ENCODE measurements at regions not wholly inside any gene's neighbourhood (a gene's known extent, or its start where the extent isn't known, plus 50 kb on each side); places are given as distances from the start of the nearest gene placed in this dataset.

DNA sequence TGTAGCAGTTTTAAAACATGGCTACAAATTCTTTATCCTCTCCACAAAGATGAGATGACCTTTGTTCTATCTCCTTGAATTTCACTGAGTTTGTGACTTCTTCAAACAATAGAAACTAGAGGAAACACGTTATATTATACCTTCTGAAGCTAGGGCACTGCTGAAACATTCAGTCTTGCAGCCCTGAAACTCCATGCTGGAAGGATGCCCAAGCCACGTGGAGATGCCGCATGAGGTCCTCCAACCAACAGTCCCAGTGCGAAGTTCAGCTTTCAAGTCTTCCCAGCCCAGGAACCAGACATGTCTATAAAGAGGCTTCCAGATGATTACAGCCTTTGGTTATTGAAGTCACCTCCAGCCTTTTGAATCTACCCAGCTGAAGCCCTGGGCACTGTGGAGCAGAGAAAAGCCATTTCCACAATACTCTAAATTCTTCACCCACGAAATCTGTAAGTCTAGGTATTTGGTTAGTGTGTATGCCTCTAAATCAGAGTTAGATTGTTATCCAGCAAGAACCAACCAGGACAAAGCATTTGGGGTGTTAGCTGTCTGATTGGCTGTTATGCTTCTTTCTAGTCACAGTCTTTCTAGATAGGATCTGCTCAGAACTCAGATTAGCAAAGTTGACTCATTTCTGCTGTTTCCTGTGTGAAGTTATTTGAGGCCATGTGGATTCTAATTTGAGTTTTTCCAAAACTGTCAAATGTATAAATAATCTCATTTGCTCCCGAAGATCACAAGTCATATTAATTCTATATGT lies 186.5 kb upstream of the TMEM72 start:
- Histone ChIP-seq H3K27ac (ENCODE audit: low read length) (no peak overlapping the region), H3K9me3 (ENCODE audit: control insufficient read depth in 1 of 2, low read length in 2 of 2) (no peaks in the 10 kb centered on the region), H3K4me3 (ENCODE audit: low read depth in 1 of 2, low read length in 2 of 2) (no peak overlapping the region), H3K27me3 (ENCODE audit: low read depth, low read length) (no peaks in the 10 kb centered on the region), H3K36me3 (ENCODE audit: control insufficient read depth in 1 of 2, insufficient read depth in 2 of 2, low read length in 2 of 2) (no peaks in the 10 kb centered on the region), H3K4me1 (ENCODE audit: control insufficient read depth in 1 of 2, insufficient read depth in 2 of 2, low read length in 2 of 2) (peaks cover 6 to 7% of the 10 kb centered on the region in 2 donors)

DNA sequence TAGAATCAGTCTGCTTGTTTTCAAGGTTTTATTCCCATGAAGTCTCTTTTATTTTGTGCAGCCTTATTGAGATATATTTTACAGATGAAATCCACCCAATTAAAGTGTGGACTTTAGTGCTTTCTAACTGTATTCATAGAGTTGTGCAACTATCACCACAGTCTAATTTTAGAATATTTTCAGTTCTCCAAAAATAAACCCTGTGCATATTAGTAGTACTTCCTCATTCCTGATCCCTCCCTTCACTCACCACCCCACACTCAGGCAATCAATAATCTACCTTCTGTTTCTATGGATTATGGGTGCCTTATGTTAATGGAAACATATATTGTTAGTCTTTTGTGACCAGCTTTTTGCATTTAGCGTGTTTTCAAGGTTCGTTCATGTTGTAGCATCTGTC lies 185.7 kb upstream of the TMEM72 start:
- H3K4me3 ChIP-seq (ENCODE audit: low read depth in 1 of 2, low read length in 2 of 2), result no peak overlapping the region

DNA sequence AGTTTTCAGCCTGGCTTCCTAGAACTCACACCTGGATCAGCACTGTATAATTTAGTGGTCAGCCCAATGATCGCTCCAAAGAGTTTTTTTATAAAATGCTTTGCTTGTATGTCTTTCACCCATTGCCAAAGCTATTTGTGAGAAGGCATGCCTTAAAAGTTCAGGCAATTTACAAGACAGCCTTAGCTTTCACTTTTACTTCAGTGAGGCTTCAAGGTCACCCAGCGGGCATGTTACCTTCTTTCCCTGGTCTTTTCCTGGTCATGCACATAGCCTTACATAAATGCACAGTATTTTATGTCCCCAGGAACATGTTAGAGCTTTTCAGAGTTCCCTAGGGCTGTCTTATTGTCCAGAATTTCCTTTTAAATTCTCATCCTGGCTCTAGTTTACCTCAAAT lies 179.9 kb upstream of the TMEM72 start:
- Histone ChIP-seq H3K36me3 (ENCODE audit: control insufficient read depth in 1 of 2, insufficient read depth in 2 of 2, low read length in 2 of 2) (no peaks in the 10 kb centered on the region), H3K9me3 (ENCODE audit: control insufficient read depth in 1 of 2, low read length in 2 of 2) (no peaks in the 10 kb centered on the region), H3K27ac (ENCODE audit: low read length) (no peak overlapping the region), H3K4me1 (ENCODE audit: control insufficient read depth in 1 of 2, insufficient read depth in 2 of 2, low read length in 2 of 2) (no peaks in the 10 kb centered on the region), H3K4me3 (ENCODE audit: low read depth in 1 of 2, low read length in 2 of 2) (no peak overlapping the region), H3K27me3 (ENCODE audit: low read depth, low read length) (no peaks in the 10 kb centered on the region)

More for the DNA sequence above, 185.7 kb upstream of the TMEM72 start:
- Histone ChIP-seq H3K9me3 (ENCODE audit: control insufficient read depth in 1 of 2, low read length in 2 of 2) (no peaks in the 10 kb centered on the region), H3K27me3 (ENCODE audit: low read depth, low read length) (no peaks in the 10 kb centered on the region), H3K4me1 (ENCODE audit: control insufficient read depth in 1 of 2, insufficient read depth in 2 of 2, low read length in 2 of 2) (peaks cover 6 to 7% of the 10 kb centered on the region in 2 donors), H3K27ac (ENCODE audit: low read length) (no peak overlapping the region), H3K36me3 (ENCODE audit: control insufficient read depth in 1 of 2, insufficient read depth in 2 of 2, low read length in 2 of 2) (no peaks in the 10 kb centered on the region)

DNA sequence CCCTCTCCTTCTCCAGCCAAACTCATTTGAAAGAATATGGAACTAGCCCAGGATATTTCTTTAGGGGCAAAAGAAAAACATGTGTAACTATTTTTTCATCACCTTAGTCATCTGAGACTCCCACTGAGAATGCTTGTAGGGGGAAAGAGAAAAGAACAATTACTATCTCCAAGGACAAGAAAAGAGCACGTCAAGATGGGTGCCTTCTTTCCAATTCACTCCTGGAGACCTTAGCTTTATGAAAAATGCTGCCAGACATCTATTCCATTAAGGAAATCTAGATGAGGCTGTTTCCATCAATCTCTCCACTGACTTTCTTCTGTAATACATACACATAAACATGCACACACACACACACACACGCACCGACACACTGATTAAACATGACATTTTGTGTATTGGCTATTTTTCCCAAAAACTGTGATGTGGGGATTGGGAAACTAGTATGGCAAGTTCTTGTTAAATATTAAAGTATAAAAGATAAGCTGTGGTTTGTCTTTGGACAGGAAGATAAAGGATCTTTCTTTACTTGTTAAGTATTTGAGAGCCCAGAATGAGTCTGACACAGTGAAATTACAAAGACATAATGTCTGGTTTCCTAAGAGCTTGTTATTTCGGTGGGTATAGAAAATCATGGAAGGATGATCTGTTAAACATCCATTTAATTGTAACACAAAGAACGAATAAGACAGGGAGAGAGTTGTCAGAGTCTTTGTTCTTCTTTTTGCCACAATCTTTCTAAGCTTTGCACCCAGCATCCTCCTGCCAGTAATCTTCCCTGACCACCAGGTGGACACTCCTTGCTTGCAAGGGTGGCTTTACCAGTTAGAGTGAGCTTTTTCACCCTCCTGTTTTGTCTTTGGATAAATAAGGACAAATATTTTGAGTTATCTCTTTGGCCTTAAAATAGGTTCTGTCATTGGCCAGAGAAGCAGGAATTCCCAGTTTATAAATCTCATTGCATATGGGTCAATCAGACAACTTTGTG lies 177.3 kb upstream of the TMEM72 start:
- no peak overlapping the region for H3K27ac ChIP-seq (ENCODE audit: low read length)
- H3K27me3 ChIP-seq (ENCODE audit: low read depth, low read length), result no peaks in the 10 kb centered on the region
- H3K4me1 ChIP-seq (ENCODE audit: control insufficient read depth in 1 of 2, insufficient read depth in 2 of 2, low read length in 2 of 2), result no peaks in the 10 kb centered on the region
- H3K36me3 ChIP-seq (ENCODE audit: control insufficient read depth in 1 of 2, insufficient read depth in 2 of 2, low read length in 2 of 2), result no peaks in the 10 kb centered on the region
- H3K9me3 ChIP-seq (ENCODE audit: control insufficient read depth in 1 of 2, low read length in 2 of 2), result no peaks in the 10 kb centered on the region
- H3K4me3 ChIP-seq (ENCODE audit: low read depth in 1 of 2, low read length in 2 of 2), result no peak overlapping the region

DNA sequence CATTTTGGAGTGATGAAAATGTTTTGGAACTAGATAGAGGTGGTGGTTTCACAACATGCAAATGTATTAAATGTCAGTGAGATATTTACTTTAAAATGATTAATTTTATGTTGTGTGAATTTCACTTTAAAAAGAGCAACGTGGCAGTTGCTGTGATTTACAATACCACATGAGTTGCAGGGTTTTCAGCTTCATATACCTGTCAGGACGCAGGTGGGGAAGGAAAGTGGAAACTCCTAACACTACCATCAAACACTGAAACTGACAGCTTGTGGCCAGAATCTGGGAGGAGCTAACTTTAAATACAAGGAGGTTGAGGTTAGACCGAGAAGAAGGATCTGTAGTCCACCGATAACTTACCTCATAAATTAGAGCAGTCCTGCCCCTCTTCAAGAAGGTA lies 168.9 kb upstream of the TMEM72 start:
- H3K27me3 ChIP-seq (ENCODE audit: low read depth, low read length), result no peaks in the 10 kb centered on the region
- H3K4me1 ChIP-seq (ENCODE audit: control insufficient read depth in 1 of 2, insufficient read depth in 2 of 2, low read length in 2 of 2), result no peaks in the 10 kb centered on the region
- no peaks in the 10 kb centered on the region for H3K36me3 ChIP-seq (ENCODE audit: control insufficient read depth in 1 of 2, insufficient read depth in 2 of 2, low read length in 2 of 2)
- H3K9me3 ChIP-seq (ENCODE audit: control insufficient read depth in 1 of 2, low read length in 2 of 2), result no peaks in the 10 kb centered on the region
- H3K27ac ChIP-seq (ENCODE audit: low read length), result no peak overlapping the region
- no peak overlapping the region for H3K4me3 ChIP-seq (ENCODE audit: low read depth in 1 of 2, low read length in 2 of 2)

DNA sequence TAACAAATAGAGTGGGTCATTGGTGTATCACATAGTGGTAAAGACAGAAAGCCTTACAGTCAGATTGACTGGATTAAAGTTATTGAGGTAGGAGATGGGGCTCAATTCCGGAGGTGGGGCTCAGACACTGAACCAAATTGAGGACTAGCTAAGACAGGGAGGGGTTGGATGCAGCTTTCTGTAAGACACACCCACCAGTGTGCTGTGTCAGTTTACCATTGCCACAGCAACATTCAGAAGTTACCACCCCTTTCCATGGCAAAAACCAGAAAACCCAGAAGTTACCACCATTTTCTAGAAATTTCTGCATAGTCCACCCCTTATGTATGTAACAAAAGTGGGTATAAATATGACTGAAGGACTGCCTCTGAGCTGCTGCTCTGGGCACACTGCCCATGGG lies 167.6 kb upstream of the TMEM72 start:
- Histone ChIP-seq H3K4me3 (ENCODE audit: low read depth in 1 of 2, low read length in 2 of 2) (no peak overlapping the region), H3K4me1 (ENCODE audit: control insufficient read depth in 1 of 2, insufficient read depth in 2 of 2, low read length in 2 of 2) (no peaks in the 10 kb centered on the region), H3K27me3 (ENCODE audit: low read depth, low read length) (no peaks in the 10 kb centered on the region), H3K27ac (ENCODE audit: low read length) (no peak overlapping the region), H3K9me3 (ENCODE audit: control insufficient read depth in 1 of 2, low read length in 2 of 2) (peaks cover 0 to 7% of the 10 kb centered on the region in 2 donors), H3K36me3 (ENCODE audit: control insufficient read depth in 1 of 2, insufficient read depth in 2 of 2, low read length in 2 of 2) (no peaks in the 10 kb centered on the region)

DNA sequence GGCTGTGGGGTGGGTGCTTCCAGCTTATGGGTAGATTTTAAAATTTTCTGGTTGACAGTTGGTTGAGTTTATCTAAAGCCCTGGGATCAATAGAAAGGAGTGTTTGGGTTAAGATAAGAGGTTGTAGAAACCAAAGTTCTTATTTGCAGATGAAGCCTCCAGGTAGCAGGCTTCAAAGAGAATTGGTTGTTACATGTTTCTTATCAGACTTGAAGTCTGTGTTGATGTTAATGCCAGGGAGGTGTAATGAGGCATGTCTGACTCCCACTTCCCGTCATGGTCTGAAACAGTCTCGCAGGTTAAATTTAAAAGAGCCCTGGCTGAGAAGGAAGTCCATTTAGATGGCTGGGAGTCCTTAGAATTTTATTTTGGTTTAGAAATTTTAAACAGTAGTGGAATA lies 165.2 kb upstream of the TMEM72 start:
- Histone ChIP-seq H3K4me1 (ENCODE audit: control insufficient read depth in 1 of 2, insufficient read depth in 2 of 2, low read length in 2 of 2) (no peaks in the 10 kb centered on the region), H3K9me3 (ENCODE audit: control insufficient read depth in 1 of 2, low read length in 2 of 2) (peaks cover 0 to 7% of the 10 kb centered on the region in 2 donors), H3K36me3 (ENCODE audit: control insufficient read depth in 1 of 2, insufficient read depth in 2 of 2, low read length in 2 of 2) (no peaks in the 10 kb centered on the region), H3K4me3 (ENCODE audit: low read depth in 1 of 2, low read length in 2 of 2) (no peak overlapping the region), H3K27ac (ENCODE audit: low read length) (no peak overlapping the region), H3K27me3 (ENCODE audit: low read depth, low read length) (no peaks in the 10 kb centered on the region)

DNA sequence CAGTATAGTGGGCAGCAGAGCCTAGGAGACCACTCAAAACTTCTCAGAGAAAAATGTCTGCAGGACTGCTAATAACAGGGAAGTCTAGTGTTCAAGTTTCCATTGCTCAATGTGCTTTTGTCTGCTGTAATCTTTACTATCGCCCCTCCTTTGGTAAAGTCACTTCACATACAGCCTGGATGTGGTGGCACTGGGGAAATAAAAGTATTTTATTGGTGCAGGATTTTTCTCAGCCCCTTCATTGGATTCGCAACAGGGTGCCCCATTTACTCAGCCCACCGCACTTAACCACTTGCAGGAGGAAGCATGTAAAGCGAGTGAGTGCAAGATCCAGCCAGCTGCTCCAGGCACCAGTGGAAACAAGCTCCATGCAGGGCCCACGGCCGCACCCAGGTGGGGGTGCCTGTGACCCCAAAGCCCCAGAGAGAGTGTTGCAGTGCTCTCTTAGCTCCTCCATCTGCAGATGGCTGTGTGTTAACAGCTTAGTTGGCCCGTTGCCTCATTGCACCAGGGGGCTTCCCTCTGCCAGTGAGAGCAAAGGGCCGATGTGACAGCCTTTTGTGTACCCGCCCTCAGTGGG lies 163.5 kb upstream of the TMEM72 start:
- peaks cover 0 to 7% of the 10 kb centered on the region in 2 donors for H3K9me3 ChIP-seq (ENCODE audit: control insufficient read depth in 1 of 2, low read length in 2 of 2)
- H3K27me3 ChIP-seq (ENCODE audit: low read depth, low read length), result no peaks in the 10 kb centered on the region
- H3K36me3 ChIP-seq (ENCODE audit: control insufficient read depth in 1 of 2, insufficient read depth in 2 of 2, low read length in 2 of 2), result no peaks in the 10 kb centered on the region
- H3K27ac ChIP-seq (ENCODE audit: low read length), result no peak overlapping the region
- no peak overlapping the region for H3K4me3 ChIP-seq (ENCODE audit: low read depth in 1 of 2, low read length in 2 of 2)
- H3K4me1 ChIP-seq (ENCODE audit: control insufficient read depth in 1 of 2, insufficient read depth in 2 of 2, low read length in 2 of 2), result no peaks in the 10 kb centered on the region

DNA sequence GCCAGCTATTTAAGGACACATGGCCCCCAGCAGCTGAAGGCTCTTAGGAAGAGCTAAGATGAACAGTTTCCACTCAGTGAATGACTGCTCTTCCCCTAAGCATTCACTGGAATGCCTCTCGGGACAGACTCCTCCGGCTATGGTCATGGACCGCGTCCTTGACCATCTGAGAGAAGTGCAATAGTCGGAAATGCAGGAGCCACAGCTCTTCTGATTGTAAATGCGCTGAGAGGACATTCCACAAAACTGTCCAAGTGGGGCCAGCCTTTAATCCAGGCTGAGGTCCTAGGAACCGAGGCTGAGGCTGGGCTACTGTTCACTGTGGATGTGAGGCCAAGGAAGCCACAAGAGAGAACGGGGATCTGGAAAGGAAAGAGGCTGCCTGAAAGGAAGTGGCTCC lies 162.0 kb upstream of the TMEM72 start:
- H3K36me3 ChIP-seq (ENCODE audit: control insufficient read depth in 1 of 2, insufficient read depth in 2 of 2, low read length in 2 of 2), result no peaks in the 10 kb centered on the region
- H3K27ac ChIP-seq (ENCODE audit: low read length), result no peak overlapping the region
- no peak overlapping the region for H3K4me3 ChIP-seq (ENCODE audit: low read depth in 1 of 2, low read length in 2 of 2)
- H3K9me3 ChIP-seq (ENCODE audit: control insufficient read depth in 1 of 2, low read length in 2 of 2), result peaks cover 0 to 7% of the 10 kb centered on the region in 2 donors
- H3K27me3 ChIP-seq (ENCODE audit: low read depth, low read length), result no peaks in the 10 kb centered on the region
- H3K4me1 ChIP-seq (ENCODE audit: control insufficient read depth in 1 of 2, insufficient read depth in 2 of 2, low read length in 2 of 2), result no peaks in the 10 kb centered on the region

DNA sequence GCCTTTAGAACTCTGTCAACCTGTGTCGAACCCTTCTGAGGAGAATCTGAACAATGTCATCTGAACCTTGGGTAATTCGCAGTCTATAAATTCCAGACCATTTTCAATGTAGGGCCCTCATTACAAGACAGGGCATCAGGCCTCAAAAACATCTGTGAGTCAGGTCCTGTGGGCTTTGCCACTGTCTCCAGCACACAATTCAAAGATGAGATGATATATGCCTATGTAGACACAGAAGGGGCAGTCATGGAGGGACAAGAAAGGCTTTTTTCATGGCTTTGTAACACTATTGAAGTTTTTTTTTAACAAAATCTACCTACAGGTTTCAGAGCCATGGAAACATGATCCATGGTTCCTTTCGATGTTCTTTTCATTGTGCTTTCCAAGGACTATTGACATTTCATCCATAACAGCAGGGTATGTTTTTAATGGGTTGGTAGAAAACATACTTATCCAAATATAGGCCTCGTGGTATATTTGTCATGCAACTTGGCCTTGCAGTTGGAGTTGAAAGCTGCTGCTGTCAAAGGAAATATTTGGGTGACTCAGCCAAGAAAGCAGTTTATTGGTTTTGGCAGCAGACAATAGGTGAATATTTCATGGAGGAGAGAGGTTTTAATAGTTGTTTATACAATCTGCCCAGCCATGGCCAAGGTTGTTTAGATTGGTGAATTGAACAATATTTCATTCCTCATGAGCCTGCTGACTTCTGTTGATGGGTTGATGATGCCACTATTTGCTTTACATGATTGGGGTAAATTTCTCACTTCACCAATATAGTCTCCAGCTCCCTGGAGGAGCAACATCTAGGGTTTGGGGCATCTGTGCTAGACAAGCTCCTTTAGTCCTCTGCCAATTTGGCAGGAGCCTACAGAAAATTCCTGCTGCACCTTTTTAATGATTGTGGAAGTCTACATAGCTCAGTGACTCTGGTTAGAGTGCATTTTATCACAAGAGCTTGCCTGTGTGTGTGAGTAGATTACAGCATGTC lies 158.4 kb upstream of the TMEM72 start:
- H3K9me3 ChIP-seq (ENCODE audit: control insufficient read depth in 1 of 2, low read length in 2 of 2), result peaks cover 0 to 4% of the 10 kb centered on the region in 2 donors
- H3K4me3 ChIP-seq (ENCODE audit: low read depth in 1 of 2, low read length in 2 of 2), result no peak overlapping the region
- no peak overlapping the region for H3K27ac ChIP-seq (ENCODE audit: low read length)
- no peaks in the 10 kb centered on the region for H3K27me3 ChIP-seq (ENCODE audit: low read depth, low read length)
- no peaks in the 10 kb centered on the region for H3K4me1 ChIP-seq (ENCODE audit: control insufficient read depth in 1 of 2, insufficient read depth in 2 of 2, low read length in 2 of 2)
- no peaks in the 10 kb centered on the region for H3K36me3 ChIP-seq (ENCODE audit: control insufficient read depth in 1 of 2, insufficient read depth in 2 of 2, low read length in 2 of 2)
